Left ventricle myocardium inferior (tissue), 1 donor: ENCODE measurements at regions not wholly inside any gene's neighbourhood (a gene's known extent, or its start where the extent isn't known, plus 50 kb on each side); places are given as distances from the start of the nearest gene placed in this dataset.

ENCODE experiments used
- DNase-seq: peaks from one replicate; pipeline ENCODE4 v3.0.0-alpha.2; 2020
- H3K27ac ChIP-seq: fragments of 200-600 bp; replicated peaks from 2 replicates; pipeline ENCODE4 v1.8.0; 2021
- H3K27me3 ChIP-seq: fragments of 200-600 bp; 2 replicates; pipeline ENCODE4 v1.8.0; 2021; ENCODE audit warnings: low read depth
- H3K36me3 ChIP-seq: fragments of 200-600 bp; 2 replicates; pipeline ENCODE4 v1.8.0; 2021
- H3K4me1 ChIP-seq: fragments of 200-600 bp; 2 replicates; pipeline ENCODE4 v1.8.0; 2021
- H3K4me3 ChIP-seq: fragments of 200-600 bp; 2 replicates; pipeline ENCODE4 v1.8.0; 2021; ENCODE audit warnings: mild to moderate bottlenecking, moderate library complexity
- H3K9me3 ChIP-seq: fragments of 200-600 bp; replicated peaks from 2 replicates; pipeline ENCODE4 v1.8.0; 2021
- intact Hi-C: fragments of 100-400 bp; cut with micrococcal nuclease; formaldehyde crosslinking; loops from one replicate; pipeline ENCODE4 v1.11.0; 2022
- TF ChIP-seq, protein P1 (sequence below): fragments of 200-600 bp; IDR thresholded peaks from 2 replicates; pipeline ENCODE4 v1.8.0; 2021; ENCODE audit warnings: antibody characterized with exemption, mild to moderate bottlenecking, borderline replicate concordance
- donor health status: DM: no; HTN: yes; CAD: no; lungs with severe emphysema.

DNA sequence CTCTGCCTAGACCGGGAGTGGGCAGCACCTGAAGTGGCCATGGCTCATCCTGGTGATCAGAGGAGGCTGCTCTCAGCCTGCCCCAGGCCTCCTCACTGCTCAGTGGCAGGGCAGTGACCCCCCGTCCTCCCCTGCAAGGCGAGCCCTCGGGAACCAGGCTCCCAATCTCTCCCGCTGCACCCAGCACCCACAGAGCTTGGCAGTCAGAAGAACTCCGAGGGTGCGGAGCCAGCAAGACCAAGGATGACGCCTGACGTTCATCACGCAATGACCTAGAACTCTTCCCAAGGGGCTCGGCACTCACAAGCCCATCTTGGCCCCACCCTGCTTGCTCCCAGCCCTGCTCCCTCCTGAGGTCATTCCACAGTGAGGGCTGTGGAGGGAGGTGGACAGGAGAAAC lies 189.8 kb upstream of the SALL3 start:
- Histone ChIP-seq H3K9me3 (no peaks in the 10 kb centered on the region), H3K27me3 (peaks cover 55% of the 10 kb centered on the region), H3K4me3 (no peak overlapping the region), H3K27ac (no peak overlapping the region), H3K4me1 (no peaks in the 10 kb centered on the region), H3K36me3 (no peaks in the 10 kb centered on the region)
- intact Hi-C loops, result no loop called here
- TF ChIP-seq, protein P1, sequence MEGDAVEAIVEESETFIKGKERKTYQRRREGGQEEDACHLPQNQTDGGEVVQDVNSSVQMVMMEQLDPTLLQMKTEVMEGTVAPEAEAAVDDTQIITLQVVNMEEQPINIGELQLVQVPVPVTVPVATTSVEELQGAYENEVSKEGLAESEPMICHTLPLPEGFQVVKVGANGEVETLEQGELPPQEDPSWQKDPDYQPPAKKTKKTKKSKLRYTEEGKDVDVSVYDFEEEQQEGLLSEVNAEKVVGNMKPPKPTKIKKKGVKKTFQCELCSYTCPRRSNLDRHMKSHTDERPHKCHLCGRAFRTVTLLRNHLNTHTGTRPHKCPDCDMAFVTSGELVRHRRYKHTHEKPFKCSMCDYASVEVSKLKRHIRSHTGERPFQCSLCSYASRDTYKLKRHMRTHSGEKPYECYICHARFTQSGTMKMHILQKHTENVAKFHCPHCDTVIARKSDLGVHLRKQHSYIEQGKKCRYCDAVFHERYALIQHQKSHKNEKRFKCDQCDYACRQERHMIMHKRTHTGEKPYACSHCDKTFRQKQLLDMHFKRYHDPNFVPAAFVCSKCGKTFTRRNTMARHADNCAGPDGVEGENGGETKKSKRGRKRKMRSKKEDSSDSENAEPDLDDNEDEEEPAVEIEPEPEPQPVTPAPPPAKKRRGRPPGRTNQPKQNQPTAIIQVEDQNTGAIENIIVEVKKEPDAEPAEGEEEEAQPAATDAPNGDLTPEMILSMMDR, result no peak
- no peak for DNase-seq

DNA sequence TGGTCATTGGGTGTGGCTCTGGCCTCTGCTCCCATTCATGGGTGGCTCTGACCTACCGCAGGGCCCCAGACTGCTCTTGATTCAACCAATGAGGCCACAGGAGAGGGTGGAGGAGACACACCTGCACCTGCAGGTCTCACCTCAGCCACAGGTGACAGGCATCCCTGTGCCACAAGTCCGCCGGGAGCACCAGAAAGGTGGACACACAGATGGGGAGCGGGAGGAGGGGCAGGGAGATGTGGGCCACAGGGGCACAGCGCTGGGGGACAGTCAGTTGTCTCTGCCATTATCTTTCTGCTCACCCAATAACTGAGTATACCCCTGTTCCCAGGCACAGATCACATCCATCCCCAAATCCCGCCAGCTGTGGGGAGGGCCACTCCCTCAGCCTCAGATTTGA lies 189.1 kb upstream of the SALL3 start:
- Histone ChIP-seq H3K4me1 (no peaks in the 10 kb centered on the region), H3K27ac (no peak overlapping the region), H3K36me3 (no peaks in the 10 kb centered on the region), H3K4me3 (no peak overlapping the region), H3K27me3 (peaks cover 55% of the 10 kb centered on the region), H3K9me3 (no peaks in the 10 kb centered on the region)
- DNase-seq, result no peak
- intact Hi-C loops, result no loop called here
- TF ChIP-seq, protein P1, result no peak

DNA sequence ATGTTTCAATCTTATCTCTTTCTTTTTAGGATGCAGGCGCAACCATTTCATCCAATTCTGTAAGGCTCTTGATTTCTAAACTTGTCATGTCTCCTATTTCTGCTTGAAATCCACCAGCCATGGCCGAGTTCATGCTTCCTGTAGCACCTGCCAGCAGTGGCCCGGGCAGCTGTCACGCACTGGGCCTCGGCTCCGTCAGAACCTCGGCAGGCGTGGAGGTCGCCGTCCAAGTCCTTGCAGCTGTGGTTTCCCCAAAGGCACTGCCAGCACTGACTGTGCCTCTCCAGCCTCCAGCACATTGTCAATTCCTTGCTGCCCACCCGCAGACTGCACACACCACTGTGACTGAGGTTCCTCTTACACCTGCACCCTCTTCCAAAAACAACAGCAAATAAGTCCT lies 188.7 kb upstream of the SALL3 start:
- no peak overlapping the region for H3K4me3 ChIP-seq
- intact Hi-C loops, result no loop called here
- no peak for DNase-seq

DNA sequence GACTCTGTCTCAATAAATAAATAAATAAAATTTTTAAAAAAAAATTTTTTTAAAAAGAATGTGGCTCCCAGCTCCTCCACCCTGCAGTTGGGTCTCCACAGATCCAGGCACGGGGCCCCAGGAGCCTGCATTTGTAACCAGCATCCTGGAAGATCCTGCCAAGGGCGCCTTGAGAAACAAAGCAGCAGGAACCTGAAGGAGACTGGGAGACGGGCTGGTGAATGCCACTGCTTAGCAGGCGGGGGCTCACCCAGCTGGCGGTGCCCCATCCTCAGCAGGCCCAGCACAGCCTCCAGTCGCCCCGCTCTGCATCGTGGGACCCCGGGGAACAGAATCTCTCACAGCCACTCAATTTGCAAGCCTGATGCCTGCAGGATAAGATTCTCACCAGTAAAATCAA lies 187.5 kb upstream of the SALL3 start:
- Histone ChIP-seq H3K27ac (no peak overlapping the region), H3K4me1 (no peaks in the 10 kb centered on the region), H3K36me3 (no peaks in the 10 kb centered on the region), H3K4me3 (no peak overlapping the region), H3K9me3 (no peaks in the 10 kb centered on the region), H3K27me3 (peaks cover 55% of the 10 kb centered on the region)
- intact Hi-C loops, result no loop called here
- TF ChIP-seq, protein P1, result no peak
- DNase-seq, result no peak

More for the DNA sequence above, 188.7 kb upstream of the SALL3 start:
- no peaks in the 10 kb centered on the region for H3K4me1 ChIP-seq
- no peak overlapping the region for H3K27ac ChIP-seq
- peaks cover 55% of the 10 kb centered on the region for H3K27me3 ChIP-seq
- no peaks in the 10 kb centered on the region for H3K36me3 ChIP-seq
- H3K9me3 ChIP-seq, result no peaks in the 10 kb centered on the region
- TF ChIP-seq, protein P1, result no peak

DNA sequence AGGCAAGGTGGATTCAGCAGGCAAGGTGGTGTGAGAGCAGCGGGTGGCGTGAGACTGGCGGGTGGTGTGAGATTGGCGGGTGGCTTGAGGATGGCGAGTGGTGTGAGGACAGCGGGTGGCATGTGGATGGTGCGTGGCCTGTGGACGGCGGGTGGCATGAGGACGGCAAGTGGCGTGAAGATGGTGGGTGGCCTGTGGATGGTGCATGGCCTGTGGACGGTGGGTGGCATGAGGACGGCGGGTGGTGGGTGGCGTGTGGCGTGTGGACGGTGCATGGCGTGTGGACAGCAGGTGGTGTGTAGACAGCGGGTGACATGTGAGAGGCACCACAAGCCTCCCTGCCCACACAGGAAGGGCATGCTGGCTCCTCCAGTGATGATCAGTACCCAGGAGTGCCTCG lies 186.9 kb upstream of the SALL3 start:
- Histone ChIP-seq H3K9me3 (no peaks in the 10 kb centered on the region), H3K27ac (no peak overlapping the region), H3K36me3 (no peaks in the 10 kb centered on the region), H3K27me3 (peaks cover 52% of the 10 kb centered on the region), H3K4me3 (no peak overlapping the region), H3K4me1 (no peaks in the 10 kb centered on the region)
- intact Hi-C loops, result no loop called here
- DNase-seq, result no peak
- TF ChIP-seq, protein P1, result no peak
